ENCODE measurements at regions not wholly inside any gene's neighbourhood (a gene's known extent, or its start where the extent isn't known, plus 50 kb on each side); places are given as distances from the start of the nearest gene placed in this dataset.
A peak's percentile ranks its signal among the peaks of the same experiment; 100 is the strongest.

- no peaks in the 10 kb centered on the region for H3K79me2 ChIP-seq
- H3K4me1 ChIP-seq (ENCODE audit: insufficient read depth), result peaks cover 11% of the 10 kb centered on the region
- H4K20me1 ChIP-seq (ENCODE audit: insufficient read depth, poor library complexity, severe bottlenecking), result no peaks in the 10 kb centered on the region
- no peak overlapping the region for H3K4me3 ChIP-seq
- peak overlapping the region; percentile 22 for H3K27ac ChIP-seq
- no peak overlapping the region for H2AFZ ChIP-seq
- 91% methylated on average over 7 of the region's 7 CpGs for WGBS (ENCODE audit: low lambda C conversion rate, missing lambda C conversion rate)
- no peaks in the 10 kb centered on the region for H3K9me2 ChIP-seq (replicated peaks; ENCODE audit: insufficient read depth)
- H3K9me3 ChIP-seq (ENCODE audit: low read depth), result no peaks in the 10 kb centered on the region
- TF ChIP-seq EZH2phosphoT487 (IDR thresholded peaks at IDR 0.05; ENCODE audit: low read depth, severe bottlenecking, unreplicated experiment), result no peak
- no peak for TF ChIP-seq EZH2 (IDR thresholded peaks at IDR 0.05; ENCODE audit: borderline replicate concordance)
- TF ChIP-seq CTCF (IDR thresholded peaks at IDR 0.05; ENCODE audit: poor library complexity), result no peak
- H3K27me3 ChIP-seq, result no peaks in the 10 kb centered on the region
- H3K4me2 ChIP-seq, result no peak overlapping the region
- no peak for DNase-seq (ENCODE audit: low spot score)
- H3K36me3 ChIP-seq (replicated peaks; ENCODE audit: insufficient read depth, low read depth), result no peaks in the 10 kb centered on the region
Observed at GRCh38 chr10:4061441-4061951, 276.5 kb upstream of the KLF6 start.

- peaks cover 10% of the 10 kb centered on the region for H3K4me1 ChIP-seq (ENCODE audit: insufficient read depth)
- TF ChIP-seq EZH2phosphoT487 (IDR thresholded peaks at IDR 0.05; ENCODE audit: low read depth, severe bottlenecking, unreplicated experiment), result no peak
- TF ChIP-seq EZH2 (IDR thresholded peaks at IDR 0.05; ENCODE audit: borderline replicate concordance), result no peak
- no peak for TF ChIP-seq CTCF (IDR thresholded peaks at IDR 0.05; ENCODE audit: poor library complexity)
- H3K27ac ChIP-seq, result no peak overlapping the region
- H3K9me2 ChIP-seq (replicated peaks; ENCODE audit: insufficient read depth), result no peaks in the 10 kb centered on the region
- DNase-seq (ENCODE audit: low spot score), result no peak
- H3K27me3 ChIP-seq, result no peaks in the 10 kb centered on the region
- no peaks in the 10 kb centered on the region for H3K9me3 ChIP-seq (ENCODE audit: low read depth)
- no peaks in the 10 kb centered on the region for H3K36me3 ChIP-seq (replicated peaks; ENCODE audit: insufficient read depth, low read depth)
- H3K79me2 ChIP-seq, result no peaks in the 10 kb centered on the region
- no peak overlapping the region for H2AFZ ChIP-seq
- no peak overlapping the region for H3K4me3 ChIP-seq
- WGBS (ENCODE audit: low lambda C conversion rate, missing lambda C conversion rate), result 85% methylated on average over 11 of the region's 11 CpGs
- H4K20me1 ChIP-seq (ENCODE audit: insufficient read depth, poor library complexity, severe bottlenecking), result no peaks in the 10 kb centered on the region
- H3K4me2 ChIP-seq, result no peak overlapping the region
Observed at GRCh38 chr10:4059471-4060138, 274.6 kb upstream of the KLF6 start.

GRCh38 chr10:4058514-4059029, 273.6 kb upstream of the KLF6 start:
- Histone ChIP-seq H4K20me1 (ENCODE audit: insufficient read depth, poor library complexity, severe bottlenecking) (no peaks in the 10 kb centered on the region), H2AFZ (no peak overlapping the region), H3K36me3 (replicated peaks; ENCODE audit: insufficient read depth, low read depth) (no peaks in the 10 kb centered on the region), H3K79me2 (no peaks in the 10 kb centered on the region), H3K9me3 (ENCODE audit: low read depth) (no peaks in the 10 kb centered on the region), H3K4me1 (ENCODE audit: insufficient read depth) (peaks cover 10% of the 10 kb centered on the region), H3K4me3 (no peak overlapping the region), H3K4me2 (peak overlapping the region; percentile 39), H3K27ac (peak overlapping the region; percentile 62), H3K27me3 (no peaks in the 10 kb centered on the region), H3K9me2 (replicated peaks; ENCODE audit: insufficient read depth) (no peaks in the 10 kb centered on the region)
- TF ChIP-seq CTCF (IDR thresholded peaks at IDR 0.05; ENCODE audit: poor library complexity), result no peak
- no peak for TF ChIP-seq EZH2phosphoT487 (IDR thresholded peaks at IDR 0.05; ENCODE audit: low read depth, severe bottlenecking, unreplicated experiment)
- no peak for TF ChIP-seq EZH2 (IDR thresholded peaks at IDR 0.05; ENCODE audit: borderline replicate concordance)
- WGBS (ENCODE audit: low lambda C conversion rate, missing lambda C conversion rate), result 61% methylated on average over 10 of the region's 10 CpGs
- DNase-seq (ENCODE audit: low spot score), result no peak
